Fibroblast of villous mesenchyme (primary cell): ENCODE measurements at regions not wholly inside any gene's neighbourhood (a gene's known extent, or its start where the extent isn't known, plus 50 kb on each side); places are given as distances from the start of the nearest gene placed in this dataset.

Experiments
- DNase-seq: peaks from one replicate; pipeline ENCODE4 v3.0.0-alpha.2; 2010; ENCODE audit warnings: low read depth
- H3K4me3 ChIP-seq: 2 replicates; pipeline ENCODE4 v1.5.1; 2011; ENCODE audit warnings: low read depth, mild to moderate bottlenecking, low read length
- TF ChIP-seq, protein P1 (sequence below): IDR thresholded peaks from 2 replicates; pipeline ENCODE4 v1.5.1; 2012; ENCODE audit warnings: low read depth, mild to moderate bottlenecking, low read length; ENCODE audit not compliant: insufficient read depth

- TF ChIP-seq, protein P1, sequence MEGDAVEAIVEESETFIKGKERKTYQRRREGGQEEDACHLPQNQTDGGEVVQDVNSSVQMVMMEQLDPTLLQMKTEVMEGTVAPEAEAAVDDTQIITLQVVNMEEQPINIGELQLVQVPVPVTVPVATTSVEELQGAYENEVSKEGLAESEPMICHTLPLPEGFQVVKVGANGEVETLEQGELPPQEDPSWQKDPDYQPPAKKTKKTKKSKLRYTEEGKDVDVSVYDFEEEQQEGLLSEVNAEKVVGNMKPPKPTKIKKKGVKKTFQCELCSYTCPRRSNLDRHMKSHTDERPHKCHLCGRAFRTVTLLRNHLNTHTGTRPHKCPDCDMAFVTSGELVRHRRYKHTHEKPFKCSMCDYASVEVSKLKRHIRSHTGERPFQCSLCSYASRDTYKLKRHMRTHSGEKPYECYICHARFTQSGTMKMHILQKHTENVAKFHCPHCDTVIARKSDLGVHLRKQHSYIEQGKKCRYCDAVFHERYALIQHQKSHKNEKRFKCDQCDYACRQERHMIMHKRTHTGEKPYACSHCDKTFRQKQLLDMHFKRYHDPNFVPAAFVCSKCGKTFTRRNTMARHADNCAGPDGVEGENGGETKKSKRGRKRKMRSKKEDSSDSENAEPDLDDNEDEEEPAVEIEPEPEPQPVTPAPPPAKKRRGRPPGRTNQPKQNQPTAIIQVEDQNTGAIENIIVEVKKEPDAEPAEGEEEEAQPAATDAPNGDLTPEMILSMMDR = no peak
- no peak overlapping the region for H3K4me3 ChIP-seq
- DNase-seq = no peak
Observed at GRCh38 chr11:119560961-119561360, 138.0 kb upstream of the THY1 start.

DNA sequence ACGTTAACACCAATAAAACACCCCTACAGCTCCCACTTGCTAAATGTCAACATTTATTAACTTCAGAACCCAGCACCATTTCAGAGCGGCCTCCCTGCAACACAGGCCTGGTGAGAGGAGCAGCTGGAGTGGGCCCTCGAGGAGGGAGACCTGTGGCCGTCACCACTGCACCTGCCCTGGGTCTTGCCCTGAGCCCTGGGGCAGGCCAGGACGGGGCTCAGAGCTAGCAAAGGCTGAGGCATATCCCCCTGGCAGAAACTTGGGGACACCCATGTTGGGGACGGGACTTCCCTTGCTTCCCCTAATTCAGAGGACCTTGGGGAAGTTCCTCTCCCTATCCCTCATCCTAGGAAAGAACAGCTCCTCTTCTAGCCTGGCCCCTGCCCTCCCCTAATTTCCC is 137.3 kb upstream of the THY1 start:
- no peak overlapping the region for H3K4me3 ChIP-seq
- no peak for DNase-seq
- TF ChIP-seq, protein P1 = no peak

- no peak for DNase-seq
- no peak overlapping the region for H3K4me3 ChIP-seq
- TF ChIP-seq, protein P1 = no peak
Observed at GRCh38 chr11:119552106-119552485, 129.1 kb upstream of the THY1 start.

- TF ChIP-seq, protein P1 = no peak
- no peak for DNase-seq
- no peak overlapping the region for H3K4me3 ChIP-seq
Observed at GRCh38 chr11:119551420-119552105, 128.6 kb upstream of the THY1 start.

DNA sequence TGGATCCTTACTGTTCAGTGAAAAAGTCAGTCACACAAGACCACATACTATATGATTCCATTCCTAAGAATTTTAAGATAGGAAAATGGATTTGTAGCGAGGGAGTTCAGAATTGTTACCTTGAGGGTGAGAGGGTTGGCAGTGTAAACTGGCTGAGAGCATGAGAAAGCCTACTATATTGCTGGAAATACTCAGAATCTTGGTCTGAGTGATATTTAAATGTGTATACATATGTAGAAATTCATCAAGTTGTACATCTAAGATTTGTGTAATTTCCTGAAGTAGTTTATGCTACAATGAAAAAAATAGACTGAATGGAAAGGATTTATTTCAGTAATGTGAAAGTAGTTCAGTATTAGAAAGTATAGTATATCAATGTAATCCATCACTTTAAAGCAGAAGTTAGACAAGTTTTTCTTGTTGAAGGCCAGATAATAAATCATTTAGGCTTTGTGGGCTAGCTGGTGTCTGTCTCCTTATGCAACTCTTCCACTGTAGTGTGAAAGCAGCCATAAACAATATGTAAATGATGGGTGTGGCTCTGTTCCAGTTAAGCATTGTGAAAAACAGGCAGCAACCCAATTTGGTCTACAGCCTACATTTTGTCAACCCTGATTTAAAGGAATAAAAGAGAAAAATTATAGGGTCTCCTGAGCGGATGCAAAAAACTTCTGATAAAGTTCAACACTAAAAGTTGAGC is 127.2 kb upstream of the THY1 start:
- no peak overlapping the region for H3K4me3 ChIP-seq
- DNase-seq = peak; percentile 21
- TF ChIP-seq, protein P1 = no peak

- TF ChIP-seq, protein P1 = no peak
- no peak overlapping the region for H3K4me3 ChIP-seq
- DNase-seq = no peak
Observed at GRCh38 chr11:119547511-119547910, 124.5 kb upstream of the THY1 start.
